Left lung (tissue), 4 donors: ENCODE measurements at regions not wholly inside any gene's neighbourhood (a gene's known extent, or its start where the extent isn't known, plus 50 kb on each side); places are given as distances from the start of the nearest gene placed in this dataset.

ENCODE experiments used
- ATAC-seq: fragments of 200-7000 bp; cut with Tn5 transposase; one replicate; pipeline ENCODE4 v1.9.1; 2020; ENCODE audit warnings: moderate library complexity
- DNase-seq, 4 donors: peaks; one replicate each; pipeline ENCODE4 v3.0.0-alpha.2; 2013 to 2020
- H3K27ac ChIP-seq, 2 donors: fragments of 200-600 bp; sonication (generic) in 1 of 2; one replicate each; pipeline versions ENCODE4 v1.5.0 to v1.8.0; 2020 to 2021
- H3K27me3 ChIP-seq, 2 donors: fragments of 200-600 bp; sonication (generic) in 1 of 2; one replicate each; pipeline versions ENCODE4 v1.5.0 to v1.8.0; 2020 to 2021
- H3K36me3 ChIP-seq, 2 donors: fragments of 200-600 bp; sonication (generic) in 1 of 2; one replicate each; pipeline versions ENCODE4 v1.5.0 to v1.8.0; 2020 to 2021
- H3K4me1 ChIP-seq, 2 donors: fragments of 200-600 bp; one replicate each; pipeline ENCODE4 v1.8.0; 2021
- H3K4me3 ChIP-seq, 2 donors: fragments of 200-600 bp; sonication (generic) in 1 of 2; one replicate each; pipeline versions ENCODE4 v1.5.0 to v1.8.0; 2020 to 2021; ENCODE audit warnings: mild to moderate bottlenecking in 1 of 2
- H3K9me3 ChIP-seq, 2 donors: fragments of 200-600 bp; sonication (generic) in 1 of 2; one replicate each; pipeline versions ENCODE4 v1.5.0 to v1.8.0; 2020 to 2021
- intact Hi-C, 2 donors: fragments of 100-400 bp; cut with DNase I; formaldehyde crosslinking; loops; one replicate each; pipeline versions ENCODE4 v1.11.2 to v1.14.2; 2022
- TF ChIP-seq, protein P1 (sequence below), 2 donors: fragments of 200-600 bp; sonication (generic) in 1 of 2; IDR thresholded peaks; one replicate each; pipeline versions ENCODE4 v1.5.0 to v1.8.0; 2021; ENCODE audit warnings: antibody characterized with exemption in 2 of 2
- donor health status: DM: no; HTN: yes; CAD: no.
- donor health status: DM: no; HTN: no; CAD: no.

GRCh38 chr4:137664046-137664387 lies 131.7 kb upstream of the PCDH18 start:
- Histone ChIP-seq H3K27ac (peak overlapping the region in 1 of 2 donors; percentile 6), H3K36me3 (no peaks in the 10 kb centered on the region), H3K9me3 (no peaks in the 10 kb centered on the region), H3K4me1 (peaks cover 0 to 4% of the 10 kb centered on the region in 2 donors), H3K4me3 (no peak overlapping the region), H3K27me3 (no peaks in the 10 kb centered on the region)
- DNase-seq (peak in 2 of 4 donors; percentile 52 to 62), ATAC-seq (no peak)
- TF ChIP-seq, protein P1, sequence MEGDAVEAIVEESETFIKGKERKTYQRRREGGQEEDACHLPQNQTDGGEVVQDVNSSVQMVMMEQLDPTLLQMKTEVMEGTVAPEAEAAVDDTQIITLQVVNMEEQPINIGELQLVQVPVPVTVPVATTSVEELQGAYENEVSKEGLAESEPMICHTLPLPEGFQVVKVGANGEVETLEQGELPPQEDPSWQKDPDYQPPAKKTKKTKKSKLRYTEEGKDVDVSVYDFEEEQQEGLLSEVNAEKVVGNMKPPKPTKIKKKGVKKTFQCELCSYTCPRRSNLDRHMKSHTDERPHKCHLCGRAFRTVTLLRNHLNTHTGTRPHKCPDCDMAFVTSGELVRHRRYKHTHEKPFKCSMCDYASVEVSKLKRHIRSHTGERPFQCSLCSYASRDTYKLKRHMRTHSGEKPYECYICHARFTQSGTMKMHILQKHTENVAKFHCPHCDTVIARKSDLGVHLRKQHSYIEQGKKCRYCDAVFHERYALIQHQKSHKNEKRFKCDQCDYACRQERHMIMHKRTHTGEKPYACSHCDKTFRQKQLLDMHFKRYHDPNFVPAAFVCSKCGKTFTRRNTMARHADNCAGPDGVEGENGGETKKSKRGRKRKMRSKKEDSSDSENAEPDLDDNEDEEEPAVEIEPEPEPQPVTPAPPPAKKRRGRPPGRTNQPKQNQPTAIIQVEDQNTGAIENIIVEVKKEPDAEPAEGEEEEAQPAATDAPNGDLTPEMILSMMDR (IDR thresholded peaks at IDR 0.05): no peak
- intact Hi-C loops: no loop called here

GRCh38 chr4:137663251-137664045 lies 131.2 kb upstream of the PCDH18 start:
- TF ChIP-seq, protein P1 (IDR thresholded peaks at IDR 0.05): no peak
- peak in 1 of 4 donors; percentile 17 for DNase-seq

DNA sequence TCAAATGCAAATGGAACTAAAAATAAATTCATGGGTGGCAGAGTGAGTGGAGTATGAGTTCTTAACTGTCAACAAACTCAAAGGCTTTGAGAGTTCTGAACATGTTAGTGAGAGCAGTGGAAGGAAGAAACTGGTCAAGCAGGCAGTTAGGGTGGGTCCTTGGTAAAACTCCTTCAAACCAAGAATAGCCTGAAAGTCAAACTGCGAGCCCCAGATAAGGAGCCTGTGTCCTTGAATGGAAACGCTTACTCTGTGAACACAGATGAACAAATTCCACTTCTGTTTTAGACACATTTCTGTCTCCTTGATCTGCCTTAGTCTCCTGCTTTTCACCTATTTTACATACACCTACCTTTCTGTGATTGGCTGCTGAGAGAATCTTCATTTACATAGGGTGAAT lies 129.4 kb upstream of the PCDH18 start:
- Histone ChIP-seq H3K27ac (no peak overlapping the region), H3K27me3 (no peaks in the 10 kb centered on the region), H3K4me3 (no peak overlapping the region), H3K9me3 (no peaks in the 10 kb centered on the region), H3K36me3 (no peaks in the 10 kb centered on the region), H3K4me1 (peaks cover 0 to 4% of the 10 kb centered on the region in 2 donors)
- TF ChIP-seq, protein P1 (IDR thresholded peaks at IDR 0.05): no peak
- ATAC-seq: no peak
- intact Hi-C loops: no loop called here
- no peak for DNase-seq

More at GRCh38 chr4:137663251-137664045, 131.2 kb upstream of the PCDH18 start:
- H3K36me3 ChIP-seq: no peaks in the 10 kb centered on the region
- no peak overlapping the region for H3K4me3 ChIP-seq
- peaks cover 0 to 4% of the 10 kb centered on the region in 2 donors for H3K4me1 ChIP-seq
- H3K27me3 ChIP-seq: no peaks in the 10 kb centered on the region
- peak overlapping the region in 1 of 2 donors; percentile 6 for H3K27ac ChIP-seq
- no peaks in the 10 kb centered on the region for H3K9me3 ChIP-seq
- intact Hi-C loops: no loop called here
- ATAC-seq: no peak

GRCh38 chr4:137660211-137660610 lies 127.9 kb upstream of the PCDH18 start:
- TF ChIP-seq, protein P1 (IDR thresholded peaks at IDR 0.05): no peak
- intact Hi-C loops: no loop called here

DNA sequence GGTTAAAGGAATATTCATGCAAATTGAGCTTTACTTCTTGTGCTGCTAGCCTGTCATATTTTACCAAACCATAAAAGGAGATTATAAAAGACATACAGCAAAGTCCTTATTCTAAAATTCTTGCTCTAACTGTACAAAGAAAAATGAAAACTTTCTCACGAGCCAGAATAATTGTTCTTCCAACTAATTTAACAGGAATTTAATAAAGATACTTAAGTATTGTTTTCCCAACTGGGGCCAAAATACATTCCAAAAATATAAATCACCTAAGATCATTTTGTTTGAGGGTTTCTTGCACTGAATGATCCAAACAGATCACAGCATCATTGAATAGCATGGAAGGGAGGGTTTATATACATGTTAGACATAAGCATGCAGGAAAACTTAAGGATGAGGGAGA lies 127.1 kb upstream of the PCDH18 start:
- H3K4me3 ChIP-seq: no peak overlapping the region
- H3K27ac ChIP-seq: no peak overlapping the region
- H3K4me1 ChIP-seq: peaks cover 0 to 4% of the 10 kb centered on the region in 2 donors
- no peaks in the 10 kb centered on the region for H3K36me3 ChIP-seq
- no peaks in the 10 kb centered on the region for H3K27me3 ChIP-seq
- no peak for DNase-seq
- ATAC-seq: no peak
- intact Hi-C loops: no loop called here
- TF ChIP-seq, protein P1 (IDR thresholded peaks at IDR 0.05): no peak
- no peaks in the 10 kb centered on the region for H3K9me3 ChIP-seq

More at GRCh38 chr4:137660211-137660610, 127.9 kb upstream of the PCDH18 start:
- H3K4me1 ChIP-seq: peaks cover 0 to 4% of the 10 kb centered on the region in 2 donors
- ATAC-seq (no peak), DNase-seq (no peak)
- H3K4me3 ChIP-seq: no peak overlapping the region
- H3K9me3 ChIP-seq: no peaks in the 10 kb centered on the region
- no peaks in the 10 kb centered on the region for H3K36me3 ChIP-seq
- H3K27ac ChIP-seq: no peak overlapping the region
- no peaks in the 10 kb centered on the region for H3K27me3 ChIP-seq
